ENCODE measurements at regions not wholly inside any gene's neighbourhood (a gene's known extent, or its start where the extent isn't known, plus 50 kb on each side); places are given as distances from the start of the nearest gene placed in this dataset.

DNA sequence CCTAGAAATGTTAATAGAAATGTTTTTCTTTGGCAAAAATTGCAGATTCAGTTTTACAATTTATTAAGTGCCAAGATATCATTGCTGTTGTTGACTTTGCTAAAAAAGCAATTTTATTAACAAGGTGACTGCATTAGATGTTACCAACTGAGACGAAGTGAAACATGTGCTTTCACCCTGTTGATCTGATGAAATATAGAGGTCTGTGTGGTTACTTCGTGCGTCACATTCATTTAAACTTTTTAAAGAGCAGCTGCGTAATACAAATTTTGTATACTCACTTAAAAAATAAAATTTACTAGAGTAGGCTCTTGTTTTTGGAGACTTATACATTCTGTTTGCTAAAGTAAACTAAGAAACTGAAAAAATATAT, 465.7 kb downstream of the USP25 start:
- peak overlapping the region; percentile 87 for H3K9ac ChIP-seq (ENCODE audit: insufficient read length)
- TF ChIP-seq POLR2AphosphoS5 (IDR thresholded peaks at IDR 0.05; ENCODE audit: borderline replicate concordance, low read depth, low read length): no peak
- no peak for TF ChIP-seq FOXP2 (optimal IDR thresholded peaks at IDR 0.05; ENCODE audit: control extremely low read depth, extremely low read length, insufficient read depth)
- TF ChIP-seq EZH2 (IDR thresholded peaks at IDR 0.05): no peak
- H3K36me3 ChIP-seq (ENCODE audit: insufficient read depth, low read length): no peaks in the 10 kb centered on the region
- H3K27ac ChIP-seq: peak overlapping the region; percentile 92
- DNase-seq (ENCODE audit: low read depth, low spot score): no peak
- peak overlapping the region; percentile 82 for H3K4me3 ChIP-seq
- H3K9me3 ChIP-seq (ENCODE audit: low read depth, low read length): peaks cover 7% of the 10 kb centered on the region; the same call in 1 of the 2 replicates

DNA sequence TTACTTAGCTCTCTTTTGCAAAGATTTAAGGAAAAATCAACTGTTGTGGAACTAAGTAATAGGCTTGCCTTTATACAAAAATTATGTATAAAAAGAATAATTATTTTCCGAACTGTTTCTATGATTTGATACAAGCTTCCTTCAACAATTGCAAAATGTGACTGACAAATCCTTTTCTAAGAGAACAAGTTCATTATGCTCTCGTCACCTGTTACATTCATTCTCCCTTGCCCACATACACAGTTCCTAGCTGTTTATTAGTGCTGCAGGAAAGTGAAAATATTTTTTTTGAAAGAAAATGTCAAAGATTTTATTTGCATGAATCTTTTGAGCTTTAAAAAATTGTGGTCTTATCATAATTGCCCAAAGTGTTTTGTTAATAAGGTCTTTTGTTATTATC, 466.2 kb downstream of the USP25 start:
- no peak for DNase-seq (ENCODE audit: low read depth, low spot score)
- Histone ChIP-seq H3K36me3 (ENCODE audit: insufficient read depth, low read length) (0 out of 2 replicates have a peak, but pooled peaks cover under 1% of the 10 kb centered on the region), H3K9me3 (ENCODE audit: low read depth, low read length) (peaks cover 7% of the 10 kb centered on the region; the same call in 1 of the 2 replicates), H3K27ac (peak overlapping the region; percentile 92), H3K9ac (ENCODE audit: insufficient read length) (peak overlapping the region; percentile 87), H3K4me3 (peak overlapping the region; percentile 82)
- no peak for TF ChIP-seq FOXP2 (optimal IDR thresholded peaks at IDR 0.05; ENCODE audit: control extremely low read depth, extremely low read length, insufficient read depth)
- TF ChIP-seq POLR2AphosphoS5 (IDR thresholded peaks at IDR 0.05; ENCODE audit: borderline replicate concordance, low read depth, low read length): no peak
- no peak for TF ChIP-seq EZH2 (IDR thresholded peaks at IDR 0.05)

DNA sequence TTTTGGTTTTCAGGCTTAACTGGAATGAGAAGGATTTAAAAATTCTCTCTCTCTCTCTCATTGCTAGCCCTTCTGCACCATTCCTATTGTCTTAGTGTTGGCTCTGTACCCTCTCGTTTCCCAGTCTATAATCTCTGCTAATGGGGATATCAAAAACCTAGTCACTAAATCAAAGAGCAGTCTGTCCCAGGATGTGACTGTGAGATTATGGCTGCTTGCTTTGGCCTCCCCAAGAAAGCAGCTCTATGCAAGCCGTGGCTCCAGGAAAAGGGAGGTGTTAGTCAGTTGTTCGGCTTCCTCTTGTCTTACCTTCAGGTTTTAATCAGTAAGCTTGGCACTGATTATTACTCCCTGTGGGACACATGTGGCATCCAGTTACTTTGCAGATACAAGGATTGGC, 468.8 kb downstream of the USP25 start:
- Histone ChIP-seq H3K36me3 (ENCODE audit: insufficient read depth, low read length) (peaks cover 3% of the 10 kb centered on the region; the same call in 1 of the 2 replicates), H3K9me3 (ENCODE audit: low read depth, low read length) (peaks cover 7% of the 10 kb centered on the region; the same call in 1 of the 2 replicates), H3K27ac (no peak overlapping the region), H3K9ac (ENCODE audit: insufficient read length) (no peak overlapping the region), H3K4me3 (no peak overlapping the region)
- TF ChIP-seq EZH2 (IDR thresholded peaks at IDR 0.05) (no peak), POLR2AphosphoS5 (IDR thresholded peaks at IDR 0.05; ENCODE audit: borderline replicate concordance, low read depth, low read length) (no peak), FOXP2 (optimal IDR thresholded peaks at IDR 0.05; ENCODE audit: control extremely low read depth, extremely low read length, insufficient read depth) (no peak)
- DNase-seq (ENCODE audit: low read depth, low spot score): no peak

DNA sequence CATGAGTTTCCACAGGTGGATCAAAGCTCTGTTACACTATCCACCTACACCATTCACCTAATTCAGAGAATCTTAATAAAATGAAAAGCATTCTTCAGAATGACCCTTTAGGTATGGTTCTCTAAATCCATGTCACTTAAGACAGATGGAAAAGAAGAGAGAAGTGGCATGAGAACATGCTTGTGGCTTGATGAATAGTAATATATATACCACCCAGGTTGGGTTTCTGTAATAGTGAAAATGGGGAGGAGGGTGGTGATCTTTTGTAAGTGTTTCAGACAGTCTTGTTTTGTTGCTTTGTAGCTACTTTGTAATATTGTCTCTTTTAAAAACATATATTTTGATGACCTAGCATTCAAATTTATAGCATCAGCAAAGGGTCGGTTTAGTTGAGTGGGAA, 469.8 kb downstream of the USP25 start:
- H3K9ac ChIP-seq (ENCODE audit: insufficient read length): no peak overlapping the region
- H3K9me3 ChIP-seq (ENCODE audit: low read depth, low read length): peaks cover 7% of the 10 kb centered on the region; the same call in 1 of the 2 replicates
- no peak overlapping the region for H3K4me3 ChIP-seq
- H3K36me3 ChIP-seq (ENCODE audit: insufficient read depth, low read length): peaks cover 3% of the 10 kb centered on the region; the same call in 1 of the 2 replicates
- TF ChIP-seq POLR2AphosphoS5 (IDR thresholded peaks at IDR 0.05; ENCODE audit: borderline replicate concordance, low read depth, low read length) (no peak), EZH2 (IDR thresholded peaks at IDR 0.05) (no peak), FOXP2 (optimal IDR thresholded peaks at IDR 0.05; ENCODE audit: control extremely low read depth, extremely low read length, insufficient read depth) (no peak)
- no peak overlapping the region for H3K27ac ChIP-seq
- DNase-seq (ENCODE audit: low read depth, low spot score): no peak

DNA sequence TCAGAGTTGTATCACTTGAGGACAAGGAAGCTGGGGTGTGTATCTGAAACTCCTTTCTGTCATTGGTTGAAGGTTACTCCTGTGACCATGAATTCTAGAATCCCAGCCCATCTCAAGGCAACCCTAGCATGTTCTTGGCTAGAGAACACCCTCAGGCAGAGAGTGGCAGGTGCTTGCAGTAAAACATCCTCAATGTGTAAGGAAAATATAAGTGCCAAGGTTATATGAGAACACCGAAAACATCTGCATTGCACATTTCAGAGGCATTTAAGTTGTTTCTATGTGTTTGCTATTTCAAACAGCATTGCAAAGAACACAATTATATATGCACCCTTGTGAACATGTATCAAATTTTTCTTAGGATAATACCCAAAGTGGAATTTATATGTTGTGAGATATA, 471.9 kb downstream of the USP25 start:
- H3K9me3 ChIP-seq (ENCODE audit: low read depth, low read length): peaks cover 7% of the 10 kb centered on the region; the same call in 1 of the 2 replicates
- peaks cover 3% of the 10 kb centered on the region; the same call in 1 of the 2 replicates for H3K36me3 ChIP-seq (ENCODE audit: insufficient read depth, low read length)
- H3K4me3 ChIP-seq: no peak overlapping the region
- no peak for DNase-seq (ENCODE audit: low read depth, low spot score)
- no peak overlapping the region for H3K27ac ChIP-seq
- H3K9ac ChIP-seq (ENCODE audit: insufficient read length): no peak overlapping the region
- TF ChIP-seq POLR2AphosphoS5 (IDR thresholded peaks at IDR 0.05; ENCODE audit: borderline replicate concordance, low read depth, low read length): no peak
- no peak for TF ChIP-seq FOXP2 (optimal IDR thresholded peaks at IDR 0.05; ENCODE audit: control extremely low read depth, extremely low read length, insufficient read depth)
- TF ChIP-seq EZH2 (IDR thresholded peaks at IDR 0.05): no peak

DNA sequence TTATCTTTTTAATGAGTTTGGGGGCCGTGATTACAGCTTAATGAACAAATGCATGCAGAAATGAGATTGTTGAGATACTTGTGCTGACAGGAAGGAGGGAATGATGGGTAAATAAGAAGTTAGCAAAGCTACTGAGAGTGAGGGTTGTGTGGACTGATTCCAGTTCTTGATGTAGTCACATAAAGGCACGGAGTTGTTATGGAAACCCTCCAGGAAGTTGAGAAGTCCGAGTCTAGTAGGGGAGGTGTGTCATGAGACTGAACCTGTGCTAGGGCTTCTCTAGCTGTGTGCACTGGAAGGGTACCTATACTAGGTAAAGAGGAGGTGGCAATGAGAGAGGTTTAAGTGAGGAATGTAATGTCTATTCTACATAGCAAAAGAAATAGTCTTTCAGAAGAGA, 475.7 kb downstream of the USP25 start:
- Histone ChIP-seq H3K9ac (ENCODE audit: insufficient read length) (no peak overlapping the region), H3K4me3 (no peak overlapping the region), H3K9me3 (ENCODE audit: low read depth, low read length) (no peaks in the 10 kb centered on the region), H3K36me3 (ENCODE audit: insufficient read depth, low read length) (peaks cover 3% of the 10 kb centered on the region; the same call in 1 of the 2 replicates), H3K27ac (no peak overlapping the region)
- DNase-seq (ENCODE audit: low read depth, low spot score): no peak
- TF ChIP-seq POLR2AphosphoS5 (IDR thresholded peaks at IDR 0.05; ENCODE audit: borderline replicate concordance, low read depth, low read length) (no peak), EZH2 (IDR thresholded peaks at IDR 0.05) (no peak), FOXP2 (optimal IDR thresholded peaks at IDR 0.05; ENCODE audit: control extremely low read depth, extremely low read length, insufficient read depth) (no peak)

DNA sequence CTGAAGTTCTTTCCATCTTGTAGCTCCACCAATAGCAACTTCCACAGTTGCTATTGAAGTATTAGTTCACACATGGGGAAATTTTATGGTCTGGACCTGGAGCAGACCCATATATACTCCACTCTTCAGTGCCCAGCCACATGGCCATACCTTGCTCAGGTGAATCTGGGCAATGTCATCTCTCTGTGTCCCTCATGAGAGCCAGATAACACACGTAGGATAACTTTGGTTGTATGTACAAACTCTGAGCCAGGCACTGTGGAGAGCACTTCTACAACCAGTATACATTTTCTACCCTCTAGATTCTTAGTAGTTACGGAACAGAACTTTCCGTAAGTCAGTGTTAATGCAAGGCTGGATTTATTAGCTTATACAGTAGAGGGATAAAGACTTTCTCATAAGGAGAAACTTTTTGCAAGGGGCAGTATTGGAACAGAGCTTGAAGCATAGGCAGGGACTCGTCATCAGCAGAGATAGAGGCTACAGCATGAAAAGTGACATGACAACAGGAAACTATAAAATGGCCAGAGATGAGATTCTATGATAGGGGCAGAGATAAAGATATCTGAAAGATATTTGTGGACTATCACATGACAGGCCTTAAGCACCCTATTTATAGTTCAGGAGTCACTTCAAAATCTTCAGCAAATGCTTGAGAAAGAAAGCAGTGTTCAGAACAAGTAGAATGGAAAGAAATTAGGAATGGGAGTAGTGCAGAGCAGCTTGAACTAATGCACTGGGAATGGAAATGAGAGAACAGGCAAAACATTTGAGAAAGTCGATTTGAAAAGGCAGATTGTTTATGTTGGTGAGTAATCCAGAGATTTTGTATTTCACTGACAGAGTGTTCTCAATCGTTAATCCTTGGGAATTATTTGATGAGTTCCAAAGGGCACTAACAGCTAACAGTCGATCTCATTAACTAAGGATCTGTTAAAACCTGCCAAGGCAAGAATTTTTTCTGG, 481.8 kb downstream of the USP25 start:
- DNase-seq (ENCODE audit: low read depth, low spot score): no peak
- no peaks in the 10 kb centered on the region for H3K36me3 ChIP-seq (ENCODE audit: insufficient read depth, low read length)
- H3K9me3 ChIP-seq (ENCODE audit: low read depth, low read length): no peaks in the 10 kb centered on the region
- no peak overlapping the region for H3K4me3 ChIP-seq
- H3K27ac ChIP-seq: no peak overlapping the region
- no peak for TF ChIP-seq POLR2AphosphoS5 (IDR thresholded peaks at IDR 0.05; ENCODE audit: borderline replicate concordance, low read depth, low read length)
- TF ChIP-seq FOXP2 (optimal IDR thresholded peaks at IDR 0.05; ENCODE audit: control extremely low read depth, extremely low read length, insufficient read depth): no peak
- TF ChIP-seq EZH2 (IDR thresholded peaks at IDR 0.05): no peak
- H3K9ac ChIP-seq (ENCODE audit: insufficient read length): no peak overlapping the region

DNA sequence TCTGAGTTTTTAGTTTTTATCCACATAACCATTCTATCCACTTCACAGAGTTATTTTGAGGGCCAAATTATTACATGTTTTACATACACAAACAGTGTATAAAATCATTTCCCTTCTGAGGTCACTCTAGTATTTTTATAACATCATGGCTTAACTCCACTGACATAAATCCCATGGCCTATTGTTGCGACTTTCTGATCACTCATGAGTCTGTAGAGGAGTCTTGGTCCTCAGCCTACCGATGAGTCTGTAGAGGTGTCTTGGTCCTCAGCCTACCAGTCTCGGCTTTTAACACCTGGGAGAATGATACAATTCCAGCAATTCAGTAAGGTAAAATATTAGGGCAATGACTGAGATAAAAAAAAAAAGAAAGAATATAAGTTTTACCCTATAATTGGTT, 483.7 kb downstream of the USP25 start:
- Histone ChIP-seq H3K9me3 (ENCODE audit: low read depth, low read length) (no peaks in the 10 kb centered on the region), H3K36me3 (ENCODE audit: insufficient read depth, low read length) (no peaks in the 10 kb centered on the region; the same call in 1 of the 2 replicates), H3K9ac (ENCODE audit: insufficient read length) (no peak overlapping the region), H3K27ac (no peak overlapping the region), H3K4me3 (no peak overlapping the region)
- no peak for TF ChIP-seq EZH2 (IDR thresholded peaks at IDR 0.05)
- TF ChIP-seq POLR2AphosphoS5 (IDR thresholded peaks at IDR 0.05; ENCODE audit: borderline replicate concordance, low read depth, low read length): no peak
- TF ChIP-seq FOXP2 (optimal IDR thresholded peaks at IDR 0.05; ENCODE audit: control extremely low read depth, extremely low read length, insufficient read depth): no peak
- DNase-seq (ENCODE audit: low read depth, low spot score): no peak

All from SK-N-MC (cell line).